CD4-positive, alpha-beta T cell treated with Interleukin-15 for 4 hours (primary cell): ENCODE measurements at regions not wholly inside any gene's neighbourhood (a gene's known extent, or its start where the extent isn't known, plus 50 kb on each side); places are given as distances from the start of the nearest gene placed in this dataset.

Experiments
- DNase-seq: peaks from one replicate; pipeline ENCODE4 v3.0.0-alpha.2; 2020; ENCODE audit warnings: low spot score

DNA sequence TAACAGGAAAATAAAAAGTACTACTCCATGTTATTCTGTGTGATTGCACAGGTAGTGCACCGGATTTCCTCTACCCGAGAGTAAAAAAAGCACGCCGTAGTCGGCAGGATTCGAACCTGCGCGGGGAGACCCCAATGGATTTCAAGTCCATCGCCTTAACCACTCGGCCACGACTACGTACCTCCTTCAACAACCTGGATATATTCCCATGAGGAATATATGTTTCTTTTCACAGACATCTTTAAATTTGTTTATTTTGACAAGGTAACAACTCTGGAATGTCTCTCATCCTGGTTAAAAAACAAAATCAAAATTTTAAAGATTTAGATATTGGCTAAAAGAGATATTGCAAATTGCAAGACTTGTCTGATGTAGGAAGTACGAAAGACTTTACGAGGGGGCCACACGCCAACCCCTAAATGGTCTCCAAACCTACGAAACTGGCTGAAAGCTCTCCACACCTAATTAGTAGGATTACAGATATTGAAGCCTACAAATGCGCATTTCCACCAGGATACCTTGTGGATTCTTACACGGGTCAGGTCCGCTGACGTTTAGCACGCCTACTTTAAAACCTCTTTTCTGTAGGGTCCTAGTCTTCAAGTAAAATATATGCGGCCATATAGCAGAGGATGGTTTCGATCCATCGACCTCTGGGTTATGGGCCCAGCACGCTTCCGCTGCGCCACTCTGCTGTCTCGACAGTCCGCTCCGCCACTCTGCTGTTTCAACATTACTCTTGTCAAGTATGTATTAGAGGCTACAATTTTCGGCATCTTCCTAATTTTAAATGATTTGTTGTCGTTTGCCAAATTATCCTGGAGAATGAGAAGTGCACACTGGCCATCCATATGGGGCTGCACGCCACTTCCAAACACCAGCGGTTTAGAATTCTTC lies 52.2 kb upstream of the BTN3A2 start:
- DNase-seq: peak; percentile 86
